ENCODE measurements at regions not wholly inside any gene's neighbourhood (a gene's known extent, or its start where the extent isn't known, plus 50 kb on each side); places are given as distances from the start of the nearest gene placed in this dataset.

- no peak for TF ChIP-seq CTCF (IDR thresholded peaks at IDR 0.05; ENCODE audit: low read depth, low read length)
- no peak for TF ChIP-seq EZH2phosphoT487 (IDR thresholded peaks at IDR 0.05; ENCODE audit: low read depth)
- no peaks in the 10 kb centered on the region for H3K27me3 ChIP-seq (ENCODE audit: low read depth, low read length)
- no peak overlapping the region for H3K9ac ChIP-seq (ENCODE audit: low read length)
- H3K4me3 ChIP-seq (ENCODE audit: low read length): no peak overlapping the region
- H3K4me2 ChIP-seq (ENCODE audit: low read length): no peak overlapping the region
- H3K79me2 ChIP-seq (ENCODE audit: low read length): no peaks in the 10 kb centered on the region
- no peaks in the 10 kb centered on the region for H3K36me3 ChIP-seq (replicated peaks; ENCODE audit: low read depth, low read length)
- no peak overlapping the region for H2AFZ ChIP-seq (ENCODE audit: low read depth, low read length)
- no peaks in the 10 kb centered on the region for H4K20me1 ChIP-seq (ENCODE audit: insufficient read depth, low read length)
- no peak overlapping the region for H3K27ac ChIP-seq (ENCODE audit: low read length)
- H3K9me3 ChIP-seq (ENCODE audit: insufficient read depth, low read length): no peaks in the 10 kb centered on the region
- H3K4me1 ChIP-seq (ENCODE audit: low read length): no peaks in the 10 kb centered on the region
These were observed 488.7 kb upstream of the SLC39A10 start for GRCh38 chr2:195168369-195168768.

GRCh38 chr2:195164930-195165329, 492.1 kb upstream of the SLC39A10 start:
- no peaks in the 10 kb centered on the region for H3K36me3 ChIP-seq (replicated peaks; ENCODE audit: low read depth, low read length)
- H3K9me3 ChIP-seq (ENCODE audit: insufficient read depth, low read length): no peaks in the 10 kb centered on the region
- H3K4me3 ChIP-seq (ENCODE audit: low read length): no peak overlapping the region

GRCh38 chr2:195162918-195163317, 494.1 kb upstream of the SLC39A10 start:
- Histone ChIP-seq H3K4me1 (ENCODE audit: low read length) (no peaks in the 10 kb centered on the region), H3K4me2 (ENCODE audit: low read length) (no peak overlapping the region)

More at GRCh38 chr2:195164930-195165329, 492.1 kb upstream of the SLC39A10 start:
- no peaks in the 10 kb centered on the region for H4K20me1 ChIP-seq (ENCODE audit: insufficient read depth, low read length)
- no peak overlapping the region for H3K9ac ChIP-seq (ENCODE audit: low read length)
- no peaks in the 10 kb centered on the region for H3K4me1 ChIP-seq (ENCODE audit: low read length)
- H3K79me2 ChIP-seq (ENCODE audit: low read length): no peaks in the 10 kb centered on the region
- H3K27me3 ChIP-seq (ENCODE audit: low read depth, low read length): no peaks in the 10 kb centered on the region
- TF ChIP-seq EZH2phosphoT487 (IDR thresholded peaks at IDR 0.05; ENCODE audit: low read depth) (no peak), CTCF (IDR thresholded peaks at IDR 0.05; ENCODE audit: low read depth, low read length) (no peak)
- H3K27ac ChIP-seq (ENCODE audit: low read length): no peak overlapping the region
- H3K4me2 ChIP-seq (ENCODE audit: low read length): no peak overlapping the region
- H2AFZ ChIP-seq (ENCODE audit: low read depth, low read length): no peak overlapping the region

GRCh38 chr2:195162194-195162593, 494.8 kb upstream of the SLC39A10 start:
- no peaks in the 10 kb centered on the region for H3K4me1 ChIP-seq (ENCODE audit: low read length)
- H3K27me3 ChIP-seq (ENCODE audit: low read depth, low read length): no peaks in the 10 kb centered on the region
- no peak overlapping the region for H3K4me2 ChIP-seq (ENCODE audit: low read length)
- H2AFZ ChIP-seq (ENCODE audit: low read depth, low read length): no peak overlapping the region
- no peaks in the 10 kb centered on the region for H3K79me2 ChIP-seq (ENCODE audit: low read length)
- no peaks in the 10 kb centered on the region for H4K20me1 ChIP-seq (ENCODE audit: insufficient read depth, low read length)
- H3K36me3 ChIP-seq (replicated peaks; ENCODE audit: low read depth, low read length): no peaks in the 10 kb centered on the region
- H3K4me3 ChIP-seq (ENCODE audit: low read length): no peak overlapping the region
- no peak overlapping the region for H3K27ac ChIP-seq (ENCODE audit: low read length)
- no peak overlapping the region for H3K9ac ChIP-seq (ENCODE audit: low read length)
- no peaks in the 10 kb centered on the region for H3K9me3 ChIP-seq (ENCODE audit: insufficient read depth, low read length)
- TF ChIP-seq CTCF (IDR thresholded peaks at IDR 0.05; ENCODE audit: low read depth, low read length) (no peak), EZH2phosphoT487 (IDR thresholded peaks at IDR 0.05; ENCODE audit: low read depth) (no peak)

More at GRCh38 chr2:195162918-195163317, 494.1 kb upstream of the SLC39A10 start:
- no peaks in the 10 kb centered on the region for H3K36me3 ChIP-seq (replicated peaks; ENCODE audit: low read depth, low read length)
- H3K27ac ChIP-seq (ENCODE audit: low read length): no peak overlapping the region
- H3K4me3 ChIP-seq (ENCODE audit: low read length): no peak overlapping the region
- no peaks in the 10 kb centered on the region for H3K79me2 ChIP-seq (ENCODE audit: low read length)
- H2AFZ ChIP-seq (ENCODE audit: low read depth, low read length): no peak overlapping the region
- no peak overlapping the region for H3K9ac ChIP-seq (ENCODE audit: low read length)
- TF ChIP-seq EZH2phosphoT487 (IDR thresholded peaks at IDR 0.05; ENCODE audit: low read depth) (no peak), CTCF (IDR thresholded peaks at IDR 0.05; ENCODE audit: low read depth, low read length) (no peak)
- H4K20me1 ChIP-seq (ENCODE audit: insufficient read depth, low read length): no peaks in the 10 kb centered on the region
- H3K9me3 ChIP-seq (ENCODE audit: insufficient read depth, low read length): no peaks in the 10 kb centered on the region
- H3K27me3 ChIP-seq (ENCODE audit: low read depth, low read length): no peaks in the 10 kb centered on the region
